GOT3 (cell line): ENCODE measurements at regions not wholly inside any gene's neighbourhood (a gene's known extent, or its start where the extent isn't known, plus 50 kb on each side); places are given as distances from the start of the nearest gene placed in this dataset.

Experiments
- DNase-seq: peaks from one replicate; lab custom pipeline; 2025; ENCODE audit warnings: mixed read lengths; lab: John Stamatoyannopoulos, UW

GRCh38 chr4:123878976-123879375, 482.4 kb downstream of the SPRY1 start:
- no peak for DNase-seq

DNA sequence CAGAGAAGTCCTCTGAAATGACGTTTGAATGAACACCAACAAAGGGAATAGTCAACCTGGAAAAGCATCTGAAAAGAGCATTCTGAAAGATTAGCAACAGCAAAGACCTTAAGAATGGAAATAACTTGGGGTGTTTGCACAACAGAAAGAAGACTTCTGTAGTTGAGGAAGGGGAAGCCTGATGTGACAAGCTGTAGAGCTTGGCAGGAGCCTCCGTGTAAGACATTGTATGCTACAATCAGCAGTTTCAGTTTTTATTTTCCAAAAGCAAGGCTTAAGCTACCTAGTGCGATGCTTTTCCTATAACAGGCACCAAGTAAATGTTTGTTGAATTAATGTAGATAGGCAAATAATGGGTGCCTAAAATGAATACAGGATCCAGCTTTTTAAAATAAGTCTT, 484.0 kb downstream of the SPRY1 start:
- DNase-seq, result no peak

GRCh38 chr4:123884922-123885321, 488.3 kb downstream of the SPRY1 start:
- no peak for DNase-seq

DNA sequence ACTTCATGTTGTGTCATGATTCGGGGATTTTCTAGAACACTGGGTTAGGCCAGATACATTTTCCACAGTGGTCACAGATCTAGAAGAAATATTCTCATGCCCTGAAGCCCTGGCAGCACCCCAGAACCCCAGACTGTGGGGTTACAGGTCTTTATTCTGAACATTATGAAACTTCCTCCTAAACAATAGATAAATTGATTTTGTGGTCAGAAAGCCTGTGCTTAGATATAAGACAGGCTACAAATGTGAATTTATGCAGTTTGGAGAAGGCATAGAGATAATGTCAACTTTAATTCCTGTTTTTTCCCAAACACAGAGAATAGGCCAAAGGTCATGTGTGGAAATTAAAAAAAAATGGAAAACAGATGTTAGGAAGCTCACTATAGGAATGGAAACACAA, 492.9 kb downstream of the SPRY1 start:
- DNase-seq, result no peak

DNA sequence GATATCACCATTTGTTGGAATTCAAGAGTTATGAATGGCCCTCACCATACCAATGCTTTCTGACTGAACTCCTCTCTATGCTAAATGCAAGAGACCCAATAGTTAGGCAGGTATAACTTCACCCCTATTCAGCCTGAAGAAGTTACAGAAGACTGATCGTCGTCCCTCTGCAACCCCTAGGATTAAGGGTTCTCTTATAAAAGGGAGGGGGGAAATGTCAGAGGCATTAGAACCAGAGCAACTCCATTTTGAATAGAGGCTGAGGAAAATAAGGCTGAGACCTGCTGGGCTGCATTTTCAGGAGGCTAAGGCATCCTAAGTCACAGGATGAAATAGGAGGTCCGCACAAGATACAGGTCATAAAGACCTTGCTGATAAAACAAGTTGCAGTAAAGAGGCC, 494.3 kb downstream of the SPRY1 start:
- no peak for DNase-seq

- DNase-seq, result no peak
Observed at GRCh38 chr4:123891881-123892280, 495.3 kb downstream of the SPRY1 start.

DNA sequence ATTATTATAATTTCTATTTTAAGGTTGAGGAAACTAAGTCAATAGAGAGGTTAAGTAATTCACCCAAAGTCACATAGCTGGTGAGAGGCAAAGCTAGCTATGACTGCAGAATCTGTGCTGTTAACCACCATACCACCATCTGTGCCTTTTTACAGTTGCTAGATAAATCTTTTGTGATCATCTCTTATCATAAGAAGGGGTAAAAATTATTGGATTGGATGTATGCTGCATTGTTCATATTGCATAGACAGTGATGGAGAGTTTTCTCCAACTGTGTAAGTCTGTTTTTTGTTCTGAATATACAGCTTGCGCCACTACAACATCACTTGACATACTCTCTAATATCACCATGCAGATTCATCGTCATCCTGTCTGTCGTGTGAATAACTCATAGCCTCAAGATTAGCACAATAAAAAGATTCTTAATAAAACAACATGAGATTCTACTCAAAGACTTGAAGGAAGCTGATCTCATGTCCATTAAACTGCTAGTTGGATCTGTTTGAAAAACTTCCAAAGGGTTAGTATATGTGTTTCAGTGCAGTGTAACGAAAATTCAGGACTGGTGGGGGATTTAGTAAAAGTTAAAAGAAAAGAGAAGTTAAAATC, 495.9 kb downstream of the SPRY1 start:
- no peak for DNase-seq

DNA sequence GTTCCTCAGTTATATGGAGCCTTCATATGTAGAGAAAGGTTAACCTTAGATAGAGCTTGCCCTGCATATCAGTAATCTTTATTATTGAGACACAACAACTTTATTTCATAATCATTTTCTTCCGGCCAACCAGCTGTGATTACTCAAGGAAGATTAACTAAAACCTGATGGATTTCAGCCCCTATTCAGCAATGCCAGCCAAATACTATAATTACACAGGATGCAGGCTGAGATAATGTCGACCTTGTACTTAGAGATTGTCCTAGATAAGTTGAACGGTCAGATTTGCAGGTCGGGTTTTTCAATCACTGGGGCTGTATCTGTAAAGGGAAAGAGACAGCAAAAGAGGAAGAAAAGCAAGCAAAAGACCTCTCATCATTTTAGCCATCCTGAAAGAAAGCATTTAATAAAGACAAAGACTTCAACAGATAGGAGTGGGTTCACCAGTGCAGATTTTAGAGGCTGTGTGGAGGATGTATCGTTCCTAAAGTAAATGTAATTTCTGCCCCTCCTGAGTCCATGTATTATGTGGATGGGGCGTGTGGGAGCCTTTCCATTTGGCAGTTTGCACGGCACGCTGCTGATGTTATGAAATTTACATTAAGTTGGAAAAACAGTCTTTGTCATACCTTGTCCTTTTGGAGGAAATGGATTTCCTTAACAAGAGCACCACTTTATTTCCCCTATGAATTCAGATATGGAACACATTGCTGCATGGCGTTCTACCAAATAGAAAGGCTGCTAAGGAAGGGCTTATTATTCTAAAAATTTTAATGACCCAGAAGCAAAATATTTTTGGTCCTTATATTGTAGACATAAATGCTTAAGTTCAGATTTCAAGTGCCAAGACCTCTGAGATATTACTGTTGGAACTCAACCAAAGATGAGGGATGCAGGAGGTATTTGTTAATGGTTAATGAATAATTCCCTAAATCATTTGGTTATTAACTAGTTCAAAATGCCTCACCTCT, 496.7 kb downstream of the SPRY1 start:
- DNase-seq, result no peak

DNA sequence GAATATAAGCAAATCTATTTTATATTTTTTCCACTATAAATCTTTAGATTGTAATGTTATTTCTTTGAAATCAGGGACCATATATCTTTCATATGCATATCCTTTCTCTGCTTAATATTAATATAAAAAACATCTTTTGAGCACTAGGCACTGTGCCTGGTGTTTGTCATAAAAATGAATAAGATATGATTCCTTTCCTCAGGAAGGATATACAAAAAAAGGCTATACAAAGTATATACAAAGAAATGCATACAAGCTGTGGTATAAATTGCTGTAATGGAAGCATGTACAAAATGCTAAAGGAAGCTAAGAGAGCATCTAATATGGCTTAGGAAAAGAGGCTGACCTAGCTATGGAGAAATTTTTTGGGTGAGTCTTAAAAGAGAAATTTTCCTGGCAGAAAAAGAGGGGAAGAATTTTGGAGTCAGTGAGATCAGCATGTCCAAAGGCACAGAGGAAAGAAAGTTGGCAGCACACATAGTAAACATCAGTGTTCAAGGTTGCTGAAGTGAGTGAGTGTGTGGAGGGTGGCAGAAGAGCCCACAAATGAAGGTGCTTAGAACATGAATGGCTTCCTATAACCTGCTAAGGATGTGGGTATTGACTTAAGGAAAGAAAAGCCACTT, 500.0 kb downstream of the SPRY1 start:
- no peak for DNase-seq

DNA sequence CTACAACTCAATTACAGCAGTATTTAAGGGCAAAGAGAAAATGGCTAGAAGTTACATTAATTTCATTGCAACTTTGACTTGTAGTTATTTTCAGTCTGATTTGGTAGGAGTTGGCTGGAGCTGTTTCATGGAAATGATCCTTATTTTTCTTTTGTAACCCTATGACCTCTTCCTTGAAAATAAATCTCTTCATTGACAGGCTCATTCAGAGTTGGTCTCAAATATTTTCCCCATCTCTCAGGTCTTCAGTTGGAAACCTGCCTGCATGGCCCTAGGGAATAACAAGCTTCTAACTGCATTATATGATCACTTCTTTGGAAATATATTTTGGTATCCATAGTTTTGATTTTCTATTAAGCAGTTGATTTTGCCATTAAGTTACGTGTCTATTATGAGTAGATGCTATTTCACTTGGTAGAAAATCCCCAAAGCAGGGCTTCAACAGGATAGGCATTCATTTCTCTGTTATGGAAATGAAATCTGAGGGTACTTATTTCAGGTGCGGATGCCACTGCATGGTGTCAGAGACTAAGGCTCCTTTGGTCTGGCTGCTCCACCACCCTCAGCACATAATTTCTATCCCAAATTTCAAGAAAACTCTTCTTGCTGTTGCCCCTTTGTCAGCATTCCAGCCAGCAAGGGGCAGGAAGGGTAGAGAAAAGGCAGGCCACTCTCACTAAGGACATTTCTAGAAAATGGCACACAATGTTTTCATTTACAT, 502.5 kb downstream of the SPRY1 start:
- no peak for DNase-seq

DNA sequence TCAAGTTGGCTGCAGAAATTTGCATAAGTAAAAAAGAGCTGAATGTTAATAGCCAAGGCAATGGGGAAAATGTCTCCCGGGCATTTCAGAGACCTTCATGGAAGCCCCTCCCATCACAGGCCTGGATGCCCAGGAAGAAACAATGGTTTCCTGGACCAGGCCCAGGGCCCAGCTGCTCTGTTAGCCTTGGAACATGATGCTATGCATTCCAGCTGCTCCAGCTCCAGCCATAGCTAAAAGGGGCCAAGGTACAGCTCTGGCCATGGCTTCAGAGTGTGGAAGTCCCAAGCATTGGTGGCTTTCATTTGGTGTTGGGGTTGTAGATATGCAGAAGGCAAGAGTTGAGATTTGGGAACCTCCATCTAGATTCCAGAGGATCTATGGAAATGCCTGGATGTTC, 508.3 kb downstream of the SPRY1 start:
- DNase-seq, result no peak

GRCh38 chr4:123913598-123913997, 517.0 kb downstream of the SPRY1 start:
- DNase-seq, result no peak

- DNase-seq, result no peak
Observed at GRCh38 chr4:123916821-123917220, 520.2 kb downstream of the SPRY1 start.

- DNase-seq, result no peak
Observed at GRCh38 chr4:123919576-123920098, 523.0 kb downstream of the SPRY1 start.

DNA sequence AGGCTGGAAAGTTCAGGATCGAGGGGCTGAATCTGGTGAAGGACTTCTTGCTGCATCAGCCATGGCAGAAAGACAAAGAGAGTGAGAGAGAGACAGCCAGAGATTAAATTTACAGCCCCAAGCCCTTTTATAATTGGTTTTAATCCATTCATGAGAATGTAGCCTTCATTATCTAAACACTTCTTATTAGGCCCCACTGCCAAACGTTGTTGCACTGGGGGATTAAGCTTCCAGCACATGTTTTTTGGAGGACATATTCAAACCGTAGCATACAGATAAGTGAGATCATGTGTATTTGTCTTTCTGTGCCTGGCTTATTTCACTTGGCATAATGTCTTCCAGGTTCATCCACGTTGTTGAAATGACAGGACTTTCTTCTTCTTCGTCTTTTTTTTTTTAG, 524.7 kb downstream of the SPRY1 start:
- DNase-seq, result no peak

DNA sequence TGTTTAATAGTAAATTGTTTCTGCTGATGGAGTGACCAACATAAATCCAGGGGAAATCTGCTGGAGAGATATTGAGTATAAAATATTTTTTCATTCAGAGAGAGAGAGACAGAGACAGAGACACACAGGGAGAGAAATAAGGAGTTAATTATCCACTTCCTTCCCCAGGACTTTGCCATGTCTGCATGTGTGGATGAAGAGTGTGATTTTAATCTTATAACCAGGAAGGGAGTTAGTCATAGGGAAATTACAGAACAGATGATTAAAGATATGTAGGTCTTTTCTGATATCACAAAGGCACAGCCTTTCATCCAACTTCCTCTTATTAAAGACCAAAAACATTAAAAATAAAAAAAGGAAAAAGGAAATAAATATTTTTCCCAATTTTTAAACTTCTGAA, 526.3 kb downstream of the SPRY1 start:
- DNase-seq, result no peak

DNA sequence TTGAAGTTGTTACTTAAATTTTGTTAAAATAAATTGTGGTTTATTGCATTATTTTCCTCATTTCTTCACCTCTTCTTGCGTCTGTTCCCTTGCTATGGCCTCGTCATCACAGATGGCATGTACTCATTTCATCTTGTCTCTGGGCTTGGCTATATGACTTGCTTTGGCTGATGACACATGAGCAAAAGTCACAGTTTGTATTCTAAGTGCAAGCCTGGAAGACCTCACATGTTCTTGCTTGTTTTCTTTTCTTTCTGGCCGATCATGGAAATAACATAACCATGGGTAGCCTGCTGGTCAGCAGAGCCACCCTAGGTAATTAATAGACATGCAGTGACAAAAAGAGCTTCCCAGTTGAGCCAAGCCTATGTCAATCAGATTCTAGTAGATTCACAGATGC, 527.9 kb downstream of the SPRY1 start:
- no peak for DNase-seq

GRCh38 chr4:123929565-123929964, 533.0 kb downstream of the SPRY1 start:
- DNase-seq, result no peak

DNA sequence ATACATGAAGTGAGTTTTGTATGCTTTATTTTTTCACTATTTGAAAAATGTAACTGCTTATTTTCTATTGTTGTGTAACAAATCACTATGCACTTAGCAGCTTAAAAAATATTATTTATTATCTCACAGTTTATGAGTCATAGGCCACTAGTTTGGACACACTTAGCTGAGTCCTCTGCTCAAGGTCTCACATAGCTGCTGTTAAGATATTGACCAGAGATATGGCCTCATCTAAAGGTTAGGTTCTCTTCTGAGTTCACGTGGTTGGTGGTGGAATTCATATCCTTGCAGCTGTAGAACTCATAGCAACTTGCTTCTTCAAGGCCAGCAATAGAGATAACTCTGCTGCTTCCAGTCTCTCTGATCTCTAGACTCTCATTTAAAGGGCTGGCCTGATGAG, 534.4 kb downstream of the SPRY1 start:
- DNase-seq, result no peak

GRCh38 chr4:123934096-123934495, 537.5 kb downstream of the SPRY1 start:
- DNase-seq, result no peak

- no peak for DNase-seq
Observed at GRCh38 chr4:123936621-123937043, 540.0 kb downstream of the SPRY1 start.

- DNase-seq, result no peak
Observed at GRCh38 chr4:123937581-123937980, 541.0 kb downstream of the SPRY1 start.
